K562 (cell line): ENCODE measurements at regions not wholly inside any gene's neighbourhood (a gene's known extent, or its start where the extent isn't known, plus 50 kb on each side); places are given as distances from the start of the nearest gene placed in this dataset.

Source experiments
- ATAC-seq: fragments of 200-7000 bp; cut with Tn5 transposase; 3 replicates; pipeline ENCODE4 v1.9.1; 2020; ENCODE audit warnings: moderate library complexity
- BruUV-seq: library from RNA; stranded (reverse); fragments of 400-500 nt; replicated peaks from 2 replicates; lab custom pipeline; 2021; lab: Mats Ljungman, UMichigan
- CTCF ChIA-PET: fragments of 300-600 bp; formaldehyde crosslinking; extraction: SDS; loops from one replicate; lab custom pipeline; 2021; ENCODE audit warnings: low intra/inter-chr PET ratio; lab: Yijun Ruan, JAX
- POLR2A ChIA-PET: fragments of 300-600, 350-650 bp; sonication (Branson Sonifier 250); formaldehyde crosslinking; extraction: SDS; loops from one replicate; lab custom pipeline; 2021; ENCODE audit warnings: antibody characterized with exemption, inconsistent platforms; lab: Yijun Ruan, JAX
- DNase-seq, 4 experiments: peaks; one replicate each; pipeline versions ENCODE4 v3.0.0 to v3.0.0-alpha.2; 2011 to 2018; ENCODE audit warnings: low spot score in 3 of 4, mixed read lengths in 3 of 4; ENCODE audit errors: extremely low read depth in 1 of 4
- FAIRE-seq: peaks from 2 replicates; lab custom pipeline; 2011; peaks lifted over from hg19 to GRCh38; lab: Jason Lieb, UNC
- H2AFZ ChIP-seq: 2 replicates; pipeline ENCODE4 v1.6.0; 2011; ENCODE audit warnings: low read depth, low read length, control low read depth, inconsistent platforms
- H3K27ac ChIP-seq: fragments of 200-600 bp; 3 replicates; pipeline ENCODE4 v1.8.0; 2011; ENCODE audit warnings: low read depth, mild to moderate bottlenecking, control low read depth, inconsistent platforms, low read length, moderate library complexity, mixed read lengths; ENCODE audit errors: extremely low read depth
- H3K27me3 ChIP-seq, 2 experiments: fragments of 300-600 bp in 1 of 2; 2 replicates in 1 of 2; 3 replicates in 1 of 2; pipeline versions ENCODE4 v1.6.0 to v1.8.0; 2011; ENCODE audit warnings: inconsistent platforms in 2 of 2, low read length in 2 of 2, mild to moderate bottlenecking in 1 of 2, mixed read lengths in 1 of 2, moderate library complexity in 1 of 2; ENCODE audit not compliant: control insufficient read depth in 2 of 2, insufficient read depth in 2 of 2
- H3K36me3 ChIP-seq: fragments of 300-600 bp; 3 replicates; pipeline ENCODE4 v1.8.0; 2011; ENCODE audit warnings: mild to moderate bottlenecking, low read length, inconsistent platforms; ENCODE audit not compliant: control insufficient read depth, insufficient read depth
- H3K4me1 ChIP-seq, 2 experiments: fragments of 200-600 bp in 1 of 2; replicated peaks in 1 of 2; 2 replicates in 1 of 2; 3 replicates in 1 of 2; pipeline versions ENCODE4 v1.5.1 to v1.8.0; 2011; ENCODE audit warnings: inconsistent platforms in 2 of 2, low read length in 2 of 2, mild to moderate bottlenecking in 1 of 2, mixed read lengths in 1 of 2, moderate library complexity in 1 of 2; ENCODE audit not compliant: control insufficient read depth in 2 of 2, insufficient read depth in 2 of 2
- H3K4me2 ChIP-seq: 2 replicates; pipeline ENCODE4 v1.6.1; 2011; ENCODE audit warnings: low read length, control low read depth, inconsistent platforms, mixed read lengths; ENCODE audit not compliant: insufficient read depth
- H3K4me3 ChIP-seq: fragments of 200-600 bp; sonication (generic), shearing (Covaris generic); 2 replicates; pipeline ENCODE4 v1.5.1; 2016; ENCODE audit warnings: control low read depth, inconsistent platforms
- H3K79me2 ChIP-seq: fragments of 200-600 bp; 3 replicates; pipeline ENCODE4 v1.8.0; 2011; ENCODE audit warnings: low read length, inconsistent platforms; ENCODE audit not compliant: control insufficient read depth, insufficient read depth
- H3K9ac ChIP-seq, 2 experiments: 2 replicates each; pipeline versions ENCODE4 v1.6.0 to v1.6.1; 2011; ENCODE audit warnings: low read depth in 2 of 2, low read length in 2 of 2, control low read depth in 1 of 2, inconsistent platforms in 1 of 2, mild to moderate bottlenecking in 1 of 2, mixed read lengths in 1 of 2; ENCODE audit not compliant: insufficient read depth in 1 of 2
- H3K9me1 ChIP-seq: one replicate; pipeline ENCODE4 v1.6.0; 2011; ENCODE audit warnings: inconsistent platforms, mild to moderate bottlenecking, low read length, moderate library complexity; ENCODE audit not compliant: control insufficient read depth, insufficient read depth
- H3K9me3 ChIP-seq: replicated peaks from 2 replicates; pipeline ENCODE4 v1.5.1; 2011; ENCODE audit warnings: low read depth, low read length, inconsistent platforms; ENCODE audit not compliant: control insufficient read depth, insufficient read depth
- H4K20me1 ChIP-seq: replicated peaks from 2 replicates; pipeline ENCODE4 v1.6.1; 2011; ENCODE audit warnings: low read length, inconsistent platforms, mixed read lengths; ENCODE audit not compliant: control insufficient read depth, insufficient read depth
- ARID4B ChIP-seq: sonication (generic); formaldehyde crosslinking; IDR thresholded peaks from 2 replicates; pipeline ENCODE4 v1.8.0; 2022; ENCODE audit warnings: mild to moderate bottlenecking, missing genetic modification reagents
- ELF4 ChIP-seq: fragments of 450-650 bp; formaldehyde crosslinking; IDR thresholded peaks from 2 replicates; pipeline ENCODE4 v1.4.0; 2022; ENCODE audit warnings: missing genetic modification characterization
- EWSR1 ChIP-seq: fragments of 450-650 bp; IDR thresholded peaks from 2 replicates; pipeline ENCODE4 v1.6.1; 2018; ENCODE audit warnings: borderline replicate concordance, mild to moderate bottlenecking, low read depth, moderate library complexity; ENCODE audit not compliant: partially characterized antibody
- OTX1 ChIP-seq: fragments of 450-650 bp; formaldehyde crosslinking; IDR thresholded peaks from 2 replicates; pipeline ENCODE4 v1.4.0; 2022; ENCODE audit warnings: mild to moderate bottlenecking
- TCF7L2 ChIP-seq: fragments of 150-350 bp; IDR thresholded peaks from 2 replicates; pipeline ENCODE4 v1.6.1; 2016; ENCODE audit warnings: low read depth, mild to moderate bottlenecking, low read length, moderate library complexity
- ZNF212 ChIP-seq: fragments of 450-650 bp; formaldehyde crosslinking; IDR thresholded peaks from 2 replicates; pipeline ENCODE4 v1.4.0; 2020; ENCODE audit warnings: mild to moderate bottlenecking
- ZNF778 ChIP-seq: fragments of 450-650 bp; formaldehyde crosslinking; IDR thresholded peaks from 2 replicates; pipeline ENCODE4 v1.4.0; 2020; ENCODE audit warnings: mild to moderate bottlenecking, moderate library complexity
- WGBS: fragments of 100-300 bp; shearing (Covaris generic); methylation state at CpG from one replicate; pipeline ENCODE4 v1.1.6; 2016; ENCODE audit warnings: low coverage, mixed read lengths; ENCODE audit not compliant: insufficient coverage; ENCODE audit errors: missing lambda C conversion rate; 5-methylcytosine and 5-hydroxymethylcytosine counted together
- in situ Hi-C: fragments of 300-500 bp; cut with MboI; formaldehyde crosslinking; loops from 4 replicates; pipeline ENCODE4 v1.15.0; 2018; ENCODE audit warnings: inconsistent platforms, mixed read lengths
- intact Hi-C: fragments of 100-400 bp; cut with micrococcal nuclease; formaldehyde crosslinking; loops from 2 replicates; pipeline ENCODE4 v1.14.2; 2022

DNA sequence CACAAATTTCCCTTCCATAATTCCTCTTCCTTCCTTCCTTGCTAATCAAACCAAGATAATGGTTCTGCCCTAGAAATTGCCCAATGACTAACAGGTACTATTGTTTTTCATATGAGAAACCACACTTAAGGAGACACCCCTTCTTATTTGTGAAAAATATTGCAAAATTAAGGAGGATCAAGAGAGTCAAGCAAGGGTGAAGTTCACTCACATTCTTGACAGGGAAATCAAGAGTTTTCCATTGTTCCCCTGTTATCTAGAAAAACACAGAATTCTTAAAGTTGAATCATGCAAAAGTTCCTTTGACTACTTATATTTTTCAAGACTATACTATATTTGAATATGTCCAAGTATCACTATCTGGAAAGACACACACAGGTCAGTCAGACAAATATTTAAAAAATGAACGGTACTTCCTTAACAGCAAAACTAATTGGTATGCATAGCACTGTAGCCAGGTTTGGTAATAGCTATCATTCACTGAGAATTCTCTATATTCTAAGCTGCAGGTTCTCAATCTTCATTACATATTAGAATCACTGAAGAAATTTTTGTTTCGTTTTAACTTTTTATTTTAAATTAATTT lies 897.2 kb downstream of the DIAPH3 start:
- no TSS peak for BruUV-seq
- in situ Hi-C loops, result no loop called here

More for the DNA sequence above, 897.2 kb downstream of the DIAPH3 start:
- FAIRE-seq (no peak), ATAC-seq (no peak), DNase-seq (no peak)
- intact Hi-C loops, result loop anchor here (10.0 kb wide), 1 partner anchor 1642 kb away; no protein-coding TSS in a partner anchor
- no peak for TF ChIP-seq ZNF212
- TF ChIP-seq TCF7L2, result no peak
- TF ChIP-seq ZNF778 (CRISPR knock-in tag), result no peak
- TF ChIP-seq ELF4, result no peak
- TF ChIP-seq OTX1 (CRISPR knock-in tag), result no peak
- no peak for TF ChIP-seq ARID4B (CRISPR knock-in tag)
- no peak for TF ChIP-seq EWSR1
- Histone ChIP-seq H4K20me1 (no peaks in the 10 kb centered on the region), H3K9me3 (no peaks in the 10 kb centered on the region), H3K79me2 (no peaks in the 10 kb centered on the region), H3K4me1 (no peaks in the 10 kb centered on the region), H3K9me1 (no peaks in the 10 kb centered on the region), H3K4me3 (no peak overlapping the region), H3K36me3 (no peaks in the 10 kb centered on the region), H2AFZ (no peak overlapping the region), H3K27me3 (no peaks in the 10 kb centered on the region), H3K27ac (no peak overlapping the region), H3K4me2 (no peak overlapping the region), H3K9ac (no peak overlapping the region)
- CTCF ChIA-PET, result no interaction called here
- WGBS, result 0% methylated on average over 2 of the region's 2 CpGs
- POLR2A ChIA-PET, result interaction anchor here (0.6 kb wide), 1 partner anchor 79 kb away, joined by 3 read pairs; no protein-coding TSS in a partner anchor
